ENCODE measurements at regions not wholly inside any gene's neighbourhood (a gene's known extent, or its start where the extent isn't known, plus 50 kb on each side); places are given as distances from the start of the nearest gene placed in this dataset.

DNA sequence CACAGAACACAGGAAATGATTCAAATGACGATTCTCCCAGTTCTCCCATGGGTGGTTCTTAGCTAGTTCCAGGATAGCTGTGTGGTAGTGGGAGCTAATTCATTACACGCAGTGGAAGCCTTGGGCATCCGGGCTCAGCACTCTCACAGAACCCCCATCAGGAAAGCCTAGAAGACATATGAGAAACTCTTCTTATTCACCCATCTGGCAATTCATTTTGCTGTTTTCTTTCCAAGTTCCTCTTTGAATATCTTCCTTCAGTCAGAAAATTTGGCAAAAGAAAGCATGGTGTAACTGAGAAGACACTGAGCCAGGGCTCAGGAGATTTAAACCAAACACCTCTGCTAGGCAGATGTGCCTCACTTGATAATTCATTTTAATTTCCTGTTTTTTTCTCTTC lies 85.2 kb upstream of the FN1 start:
- H3K4me3 ChIP-seq (ENCODE audit: low read depth, low read length): no peak overlapping the region
- no peaks in the 10 kb centered on the region for H3K36me3 ChIP-seq (ENCODE audit: control insufficient read depth, insufficient read depth, low read length)
- H3K4me1 ChIP-seq (ENCODE audit: control insufficient read depth, insufficient read depth, low read length): no peaks in the 10 kb centered on the region
- no peak overlapping the region for H3K27ac ChIP-seq (ENCODE audit: low read depth, low read length)
- H3K27me3 ChIP-seq (ENCODE audit: control insufficient read depth, insufficient read depth, low read length): no peaks in the 10 kb centered on the region
- H3K9ac ChIP-seq (ENCODE audit: low read length): no peak overlapping the region
- no peaks in the 10 kb centered on the region for H3K9me3 ChIP-seq (ENCODE audit: control insufficient read depth, insufficient read depth, low read depth, low read length)

DNA sequence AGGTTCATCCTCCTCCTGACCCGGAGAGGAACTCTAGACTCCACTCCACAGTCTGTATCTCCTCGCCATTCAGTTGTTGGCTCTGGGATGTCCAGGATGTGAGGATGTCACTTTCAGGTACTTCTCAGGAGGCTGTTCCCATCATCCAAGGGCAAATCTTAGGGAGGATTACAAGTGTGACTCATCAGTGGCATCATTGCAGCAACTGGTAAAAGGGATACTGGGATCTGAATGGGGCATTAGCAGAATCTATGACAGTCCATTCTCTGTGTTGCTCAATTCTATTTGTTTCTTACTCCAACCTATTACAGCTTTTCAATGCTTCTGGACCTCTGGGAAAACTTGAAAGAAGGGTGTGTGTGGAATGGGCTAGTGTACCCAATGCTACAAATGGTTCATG lies 81.5 kb upstream of the FN1 start:
- Histone ChIP-seq H3K36me3 (ENCODE audit: control insufficient read depth, insufficient read depth, low read length) (no peaks in the 10 kb centered on the region), H3K27ac (ENCODE audit: low read depth, low read length) (no peak overlapping the region), H3K4me3 (ENCODE audit: low read depth, low read length) (no peak overlapping the region), H3K4me1 (ENCODE audit: control insufficient read depth, insufficient read depth, low read length) (no peaks in the 10 kb centered on the region), H3K9ac (ENCODE audit: low read length) (no peak overlapping the region), H3K27me3 (ENCODE audit: control insufficient read depth, insufficient read depth, low read length) (no peaks in the 10 kb centered on the region), H3K9me3 (ENCODE audit: control insufficient read depth, insufficient read depth, low read depth, low read length) (no peaks in the 10 kb centered on the region)

DNA sequence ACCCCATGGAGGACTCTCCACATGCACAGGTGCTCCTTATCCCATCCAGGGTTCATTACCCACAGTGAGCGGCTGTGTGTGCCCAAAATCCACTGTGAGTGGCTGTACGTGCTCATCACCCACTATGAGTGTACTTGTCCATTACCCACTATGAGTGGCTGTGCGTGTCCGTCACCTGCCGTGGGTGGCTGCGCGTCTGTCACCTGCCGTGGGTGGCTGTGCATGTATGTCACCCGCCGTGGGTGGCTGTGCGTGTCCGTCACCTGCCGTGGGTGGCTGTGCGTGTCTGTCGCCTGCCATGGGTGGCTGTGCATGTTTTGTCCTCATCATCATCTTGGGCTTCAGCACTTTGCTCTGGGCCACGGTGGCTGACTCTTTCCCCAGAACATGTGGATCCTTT lies 78.6 kb upstream of the FN1 start:
- Histone ChIP-seq H3K4me3 (ENCODE audit: low read depth, low read length) (no peak overlapping the region), H3K9ac (ENCODE audit: low read length) (no peak overlapping the region), H3K27ac (ENCODE audit: low read depth, low read length) (no peak overlapping the region), H3K4me1 (ENCODE audit: control insufficient read depth, insufficient read depth, low read length) (no peaks in the 10 kb centered on the region), H3K9me3 (ENCODE audit: control insufficient read depth, insufficient read depth, low read depth, low read length) (no peaks in the 10 kb centered on the region), H3K36me3 (ENCODE audit: control insufficient read depth, insufficient read depth, low read length) (no peaks in the 10 kb centered on the region), H3K27me3 (ENCODE audit: control insufficient read depth, insufficient read depth, low read length) (no peaks in the 10 kb centered on the region)

DNA sequence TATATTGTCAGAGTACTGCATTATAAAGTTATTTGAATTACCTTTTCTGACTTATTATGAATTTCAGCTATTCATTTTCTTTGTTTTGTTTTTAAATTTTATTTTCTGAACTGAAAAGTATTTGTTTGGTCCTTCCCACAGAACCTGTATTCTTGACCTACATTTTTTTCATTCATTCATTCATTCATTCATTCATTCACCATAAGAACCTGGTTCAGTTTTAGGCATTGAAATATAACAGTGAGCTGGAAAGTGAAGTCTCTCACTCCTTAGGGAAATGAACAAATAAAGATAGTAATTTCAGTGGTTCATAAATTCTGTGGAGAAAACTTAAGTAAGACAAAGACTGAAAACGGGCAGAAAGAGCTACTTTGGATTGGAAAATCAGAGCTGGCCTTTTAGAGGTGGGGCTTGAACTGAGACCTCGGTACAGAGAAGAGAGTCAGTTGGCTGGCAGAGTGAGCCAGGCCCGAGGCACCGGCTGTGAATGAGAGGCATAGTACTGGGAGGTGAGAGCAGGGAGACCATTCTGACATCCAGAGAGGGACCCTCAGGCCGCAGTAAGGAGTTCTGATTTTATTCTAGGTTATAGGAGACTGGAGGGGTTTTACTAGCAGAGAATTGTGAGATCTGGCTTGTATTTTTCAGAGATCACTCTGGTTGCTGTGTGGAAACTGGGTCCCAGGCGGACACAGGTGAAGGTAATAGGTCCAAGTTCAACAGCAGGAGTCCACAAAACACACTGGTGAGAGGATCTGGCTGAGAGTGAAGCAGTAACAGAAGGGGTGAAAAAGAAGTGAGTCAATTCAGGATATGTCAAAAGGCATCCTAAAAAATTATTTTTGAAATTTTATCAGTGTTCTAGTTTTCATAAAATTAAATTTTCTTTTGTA lies 75.8 kb upstream of the FN1 start:
- H3K4me3 ChIP-seq (ENCODE audit: low read depth, low read length): no peak overlapping the region
- H3K9me3 ChIP-seq (ENCODE audit: control insufficient read depth, insufficient read depth, low read depth, low read length): no peaks in the 10 kb centered on the region
- no peak overlapping the region for H3K9ac ChIP-seq (ENCODE audit: low read length)
- no peaks in the 10 kb centered on the region for H3K36me3 ChIP-seq (ENCODE audit: control insufficient read depth, insufficient read depth, low read length)
- H3K4me1 ChIP-seq (ENCODE audit: control insufficient read depth, insufficient read depth, low read length): no peaks in the 10 kb centered on the region
- no peak overlapping the region for H3K27ac ChIP-seq (ENCODE audit: low read depth, low read length)
- no peaks in the 10 kb centered on the region for H3K27me3 ChIP-seq (ENCODE audit: control insufficient read depth, insufficient read depth, low read length)

DNA sequence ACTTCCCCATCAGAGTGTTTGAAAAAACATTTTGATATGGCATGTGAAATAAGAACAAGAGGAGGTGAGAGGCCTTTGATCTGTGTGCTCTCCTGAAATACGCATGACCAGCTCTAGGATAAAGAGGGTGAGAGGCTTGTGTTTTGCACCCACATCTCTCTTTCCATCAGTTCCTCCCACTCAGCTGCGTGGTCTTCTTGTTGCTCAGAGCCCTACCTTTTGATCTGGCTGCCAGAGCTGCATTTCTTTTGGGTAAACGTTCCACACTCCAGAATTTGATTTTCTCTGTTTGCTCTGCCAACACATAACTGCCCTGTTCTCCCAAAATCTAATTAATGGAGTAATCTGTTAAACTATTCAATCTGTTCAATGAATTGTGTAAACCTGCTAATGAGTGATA lies 72.0 kb upstream of the FN1 start:
- no peaks in the 10 kb centered on the region for H3K4me1 ChIP-seq (ENCODE audit: control insufficient read depth, insufficient read depth, low read length)
- no peaks in the 10 kb centered on the region for H3K36me3 ChIP-seq (ENCODE audit: control insufficient read depth, insufficient read depth, low read length)
- H3K27me3 ChIP-seq (ENCODE audit: control insufficient read depth, insufficient read depth, low read length): no peaks in the 10 kb centered on the region
- no peaks in the 10 kb centered on the region for H3K9me3 ChIP-seq (ENCODE audit: control insufficient read depth, insufficient read depth, low read depth, low read length)
- H3K27ac ChIP-seq (ENCODE audit: low read depth, low read length): no peak overlapping the region
- no peak overlapping the region for H3K4me3 ChIP-seq (ENCODE audit: low read depth, low read length)
- H3K9ac ChIP-seq (ENCODE audit: low read length): no peak overlapping the region

DNA sequence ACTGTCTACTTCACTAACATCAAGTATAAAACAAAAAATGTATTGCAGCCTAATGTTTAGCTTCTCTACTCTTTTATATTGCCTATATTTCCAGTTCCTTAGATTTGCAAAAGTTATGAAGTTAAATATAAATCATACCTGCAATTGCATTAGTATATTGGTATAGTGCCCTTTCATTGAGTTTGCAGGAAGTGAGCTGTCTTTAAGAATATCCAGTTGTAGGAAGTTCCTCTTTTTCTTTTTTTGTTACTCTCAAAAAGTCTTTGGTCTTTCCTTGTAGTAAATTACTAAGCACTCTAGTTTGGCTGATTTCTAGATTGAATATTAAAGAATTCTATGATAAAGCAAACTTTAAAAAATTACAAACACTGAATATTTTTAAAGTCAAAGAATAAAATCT lies 71.3 kb upstream of the FN1 start:
- Histone ChIP-seq H3K27me3 (ENCODE audit: control insufficient read depth, insufficient read depth, low read length) (no peaks in the 10 kb centered on the region), H3K27ac (ENCODE audit: low read depth, low read length) (no peak overlapping the region), H3K9me3 (ENCODE audit: control insufficient read depth, insufficient read depth, low read depth, low read length) (no peaks in the 10 kb centered on the region)

DNA sequence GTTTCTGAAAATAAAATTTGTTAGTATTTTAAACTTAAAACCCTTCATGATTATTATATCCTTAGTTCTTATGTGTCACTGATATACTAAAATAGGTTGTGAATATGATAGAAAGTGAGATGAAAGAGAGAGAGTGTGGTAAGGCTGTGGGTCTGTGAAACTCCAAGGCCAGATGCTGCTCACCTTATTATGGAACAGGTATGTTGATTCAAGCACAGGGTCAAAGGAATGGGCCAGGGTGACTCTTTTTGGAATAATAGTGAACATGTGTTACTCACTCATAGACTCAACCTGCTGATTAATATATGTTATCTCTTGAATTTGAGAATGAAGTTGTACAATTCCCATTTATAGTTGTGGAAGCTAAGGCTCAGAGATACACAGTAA lies 70.7 kb upstream of the FN1 start:
- Histone ChIP-seq H3K4me3 (ENCODE audit: low read depth, low read length) (no peak overlapping the region), H3K9ac (ENCODE audit: low read length) (no peak overlapping the region), H3K27ac (ENCODE audit: low read depth, low read length) (no peak overlapping the region), H3K36me3 (ENCODE audit: control insufficient read depth, insufficient read depth, low read length) (no peaks in the 10 kb centered on the region), H3K4me1 (ENCODE audit: control insufficient read depth, insufficient read depth, low read length) (no peaks in the 10 kb centered on the region), H3K27me3 (ENCODE audit: control insufficient read depth, insufficient read depth, low read length) (no peaks in the 10 kb centered on the region), H3K9me3 (ENCODE audit: control insufficient read depth, insufficient read depth, low read depth, low read length) (no peaks in the 10 kb centered on the region)

More for the DNA sequence above, 71.3 kb upstream of the FN1 start:
- no peak overlapping the region for H3K9ac ChIP-seq (ENCODE audit: low read length)
- no peak overlapping the region for H3K4me3 ChIP-seq (ENCODE audit: low read depth, low read length)
- no peaks in the 10 kb centered on the region for H3K4me1 ChIP-seq (ENCODE audit: control insufficient read depth, insufficient read depth, low read length)
- H3K36me3 ChIP-seq (ENCODE audit: control insufficient read depth, insufficient read depth, low read length): no peaks in the 10 kb centered on the region

DNA sequence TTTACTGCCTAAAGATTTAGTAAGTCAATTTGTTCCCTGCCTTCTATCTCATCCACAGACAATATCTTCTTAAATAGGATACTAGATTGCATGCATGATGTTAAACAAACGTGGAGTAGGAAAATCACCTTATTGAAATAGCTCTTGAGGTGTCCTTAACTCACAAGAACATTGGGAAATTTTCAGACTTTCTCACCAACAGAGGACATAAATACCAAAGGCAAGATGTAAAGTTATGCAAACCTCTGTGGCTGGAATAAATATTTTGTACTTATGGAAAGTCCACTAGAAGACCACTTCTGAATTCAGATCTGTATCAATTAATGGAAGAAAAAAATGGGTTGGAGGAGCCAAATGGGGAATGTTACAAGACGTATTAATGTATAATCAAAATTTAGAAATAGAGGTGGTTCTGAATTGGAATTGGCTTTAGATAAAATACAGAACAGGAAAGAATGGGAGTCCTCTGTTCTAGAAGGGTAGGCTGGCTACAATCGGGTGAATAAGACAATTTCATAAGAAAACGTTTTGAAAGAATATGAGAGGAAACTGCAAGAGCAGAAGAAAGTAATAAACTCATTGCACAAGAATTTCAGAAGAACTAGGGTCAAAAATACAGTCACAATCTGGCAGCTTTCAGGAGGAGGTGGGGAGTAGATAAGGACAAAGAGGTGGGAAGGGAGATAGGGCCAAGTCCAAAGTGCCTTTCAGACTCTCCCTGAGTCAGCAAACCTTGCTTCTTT lies 69.3 kb upstream of the FN1 start:
- no peaks in the 10 kb centered on the region for H3K4me1 ChIP-seq (ENCODE audit: control insufficient read depth, insufficient read depth, low read length)
- H3K4me3 ChIP-seq (ENCODE audit: low read depth, low read length): no peak overlapping the region
- H3K9ac ChIP-seq (ENCODE audit: low read length): no peak overlapping the region
- H3K36me3 ChIP-seq (ENCODE audit: control insufficient read depth, insufficient read depth, low read length): no peaks in the 10 kb centered on the region
- H3K27ac ChIP-seq (ENCODE audit: low read depth, low read length): no peak overlapping the region
- no peaks in the 10 kb centered on the region for H3K27me3 ChIP-seq (ENCODE audit: control insufficient read depth, insufficient read depth, low read length)
- no peaks in the 10 kb centered on the region for H3K9me3 ChIP-seq (ENCODE audit: control insufficient read depth, insufficient read depth, low read depth, low read length)

DNA sequence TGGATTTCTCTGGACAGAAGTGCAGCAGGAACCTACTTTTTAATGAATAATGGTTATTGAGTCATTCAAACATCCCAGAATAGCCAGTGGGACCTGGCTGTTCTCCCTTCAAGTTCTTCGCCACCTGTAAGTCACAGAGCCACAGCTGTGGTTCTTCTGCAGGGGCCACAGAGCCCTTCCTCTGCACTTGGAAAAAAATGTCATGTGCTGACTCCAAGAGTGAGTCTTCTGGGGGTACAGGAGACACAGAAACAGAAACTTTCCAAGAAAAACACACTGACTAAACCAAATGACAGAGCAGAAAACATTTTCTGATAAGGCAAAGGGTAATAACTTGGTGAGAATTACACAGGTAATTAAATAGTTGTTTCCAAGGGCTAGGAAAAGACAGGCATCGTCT lies 68.7 kb upstream of the FN1 start:
- H3K9me3 ChIP-seq (ENCODE audit: control insufficient read depth, insufficient read depth, low read depth, low read length): no peaks in the 10 kb centered on the region
- no peaks in the 10 kb centered on the region for H3K4me1 ChIP-seq (ENCODE audit: control insufficient read depth, insufficient read depth, low read length)
- H3K4me3 ChIP-seq (ENCODE audit: low read depth, low read length): no peak overlapping the region
- no peak overlapping the region for H3K9ac ChIP-seq (ENCODE audit: low read length)
- no peaks in the 10 kb centered on the region for H3K36me3 ChIP-seq (ENCODE audit: control insufficient read depth, insufficient read depth, low read length)
- no peaks in the 10 kb centered on the region for H3K27me3 ChIP-seq (ENCODE audit: control insufficient read depth, insufficient read depth, low read length)
- H3K27ac ChIP-seq (ENCODE audit: low read depth, low read length): no peak overlapping the region

DNA sequence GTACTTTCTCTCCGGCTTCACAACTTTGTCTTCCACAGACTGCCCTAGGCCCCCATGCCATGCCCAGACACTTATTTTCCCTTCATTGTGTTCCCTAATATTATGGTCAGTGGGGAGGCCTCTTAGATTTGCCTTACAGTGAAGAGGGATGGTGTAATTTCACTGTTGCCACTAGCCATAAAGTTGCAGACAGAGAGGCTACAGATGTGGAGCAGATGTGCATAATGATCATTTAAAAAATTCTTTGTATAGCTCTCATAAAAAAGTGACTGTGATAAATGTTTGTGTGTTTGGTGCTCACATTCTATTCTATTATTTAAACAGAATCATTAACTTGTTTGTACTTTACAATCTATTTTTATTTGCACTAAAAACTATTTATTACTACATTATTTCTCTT lies 67.5 kb upstream of the FN1 start:
- Histone ChIP-seq H3K27me3 (ENCODE audit: control insufficient read depth, insufficient read depth, low read length) (no peaks in the 10 kb centered on the region), H3K36me3 (ENCODE audit: control insufficient read depth, insufficient read depth, low read length) (no peaks in the 10 kb centered on the region), H3K9ac (ENCODE audit: low read length) (no peak overlapping the region), H3K9me3 (ENCODE audit: control insufficient read depth, insufficient read depth, low read depth, low read length) (no peaks in the 10 kb centered on the region), H3K4me3 (ENCODE audit: low read depth, low read length) (no peak overlapping the region), H3K4me1 (ENCODE audit: control insufficient read depth, insufficient read depth, low read length) (no peaks in the 10 kb centered on the region), H3K27ac (ENCODE audit: low read depth, low read length) (no peak overlapping the region)

DNA sequence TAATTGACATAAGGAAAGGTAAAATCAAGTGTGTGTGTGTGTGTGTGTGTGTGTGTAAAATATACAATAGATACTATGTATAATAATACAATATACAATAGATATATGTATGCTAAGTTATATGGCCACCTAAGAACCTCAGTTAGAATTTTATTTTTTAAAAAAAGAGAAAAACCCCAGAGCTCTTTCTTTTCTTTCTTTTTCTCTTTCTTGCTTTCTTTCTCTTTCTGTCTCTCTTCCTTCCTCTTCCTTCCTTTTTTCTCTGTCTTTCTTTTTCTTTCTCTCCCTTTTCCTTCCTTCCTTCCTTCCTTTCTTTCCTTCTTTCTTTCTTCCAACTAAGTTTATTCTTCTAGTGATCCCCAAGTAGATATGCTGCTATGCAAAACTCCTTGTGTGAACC lies 64.6 kb upstream of the FN1 start:
- Histone ChIP-seq H3K27ac (ENCODE audit: low read depth, low read length) (no peak overlapping the region), H3K4me3 (ENCODE audit: low read depth, low read length) (no peak overlapping the region), H3K27me3 (ENCODE audit: control insufficient read depth, insufficient read depth, low read length) (no peaks in the 10 kb centered on the region), H3K4me1 (ENCODE audit: control insufficient read depth, insufficient read depth, low read length) (no peaks in the 10 kb centered on the region), H3K9me3 (ENCODE audit: control insufficient read depth, insufficient read depth, low read depth, low read length) (0 out of 2 replicates have a peak, but pooled peaks cover 6% of the 10 kb centered on the region), H3K9ac (ENCODE audit: low read length) (no peak overlapping the region), H3K36me3 (ENCODE audit: control insufficient read depth, insufficient read depth, low read length) (no peaks in the 10 kb centered on the region)

Data from HUES6 (cell line).